Uterus (tissue), 2 donors: ENCODE measurements at regions not wholly inside any gene's neighbourhood (a gene's known extent, or its start where the extent isn't known, plus 50 kb on each side); places are given as distances from the start of the nearest gene placed in this dataset.

Experiments
- CTCF ChIP-seq, 4 experiments: fragments of 200-600 bp in 2 of 4; fragments of 450-650 bp in 2 of 4; sonication (generic) in 2 of 4; IDR thresholded peaks; one replicate each; pipeline ENCODE4 v1.5.1; 2016 to 2019; ENCODE audit warnings: antibody characterized with exemption in 4 of 4, mild to moderate bottlenecking in 2 of 4, moderate library complexity in 1 of 4
- POLR2A ChIP-seq, 2 donors: fragments of 450-650 bp; IDR thresholded peaks; one replicate each; pipeline ENCODE4 v1.6.1; 2016; ENCODE audit warnings: antibody characterized with exemption in 2 of 2, mild to moderate bottlenecking in 1 of 2, moderate library complexity in 1 of 2

DNA sequence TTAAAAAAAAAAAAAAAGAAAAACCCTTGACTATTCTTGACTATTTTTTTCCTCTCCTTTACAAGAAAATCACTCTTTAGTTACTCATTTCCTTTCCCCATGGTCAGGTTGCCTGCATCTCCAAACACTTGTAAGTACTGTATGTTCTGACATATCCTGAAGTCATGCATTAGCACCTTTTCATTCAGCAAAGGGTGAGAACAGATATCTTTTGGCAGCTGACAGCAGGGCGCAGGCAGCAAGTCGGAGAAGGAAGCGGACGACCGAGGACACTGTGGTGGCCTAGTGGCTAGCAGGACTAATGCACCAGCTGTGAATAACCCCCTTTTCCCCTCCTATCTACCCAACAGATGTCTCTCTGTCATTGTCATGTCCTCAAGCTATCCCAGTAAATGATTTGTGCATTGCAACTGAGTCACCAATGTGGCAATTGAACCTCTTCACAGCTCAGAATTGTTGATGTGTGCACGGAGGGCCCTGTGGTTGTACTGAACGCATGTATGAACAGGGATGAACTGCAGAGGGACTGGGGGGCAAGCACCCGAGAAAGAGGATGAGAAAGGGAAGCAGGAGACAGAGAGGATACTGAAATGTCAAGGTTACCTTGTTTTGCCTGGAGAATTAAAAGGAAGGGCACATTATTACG, 996.0 kb upstream of the ARRDC3 start:
- TF ChIP-seq CTCF (IDR thresholded peaks at IDR 0.05) (no peak), POLR2A (IDR thresholded peaks at IDR 0.05) (no peak)
